ENCODE measurements at regions not wholly inside any gene's neighbourhood (a gene's known extent, or its start where the extent isn't known, plus 50 kb on each side); places are given as distances from the start of the nearest gene placed in this dataset.

DNA sequence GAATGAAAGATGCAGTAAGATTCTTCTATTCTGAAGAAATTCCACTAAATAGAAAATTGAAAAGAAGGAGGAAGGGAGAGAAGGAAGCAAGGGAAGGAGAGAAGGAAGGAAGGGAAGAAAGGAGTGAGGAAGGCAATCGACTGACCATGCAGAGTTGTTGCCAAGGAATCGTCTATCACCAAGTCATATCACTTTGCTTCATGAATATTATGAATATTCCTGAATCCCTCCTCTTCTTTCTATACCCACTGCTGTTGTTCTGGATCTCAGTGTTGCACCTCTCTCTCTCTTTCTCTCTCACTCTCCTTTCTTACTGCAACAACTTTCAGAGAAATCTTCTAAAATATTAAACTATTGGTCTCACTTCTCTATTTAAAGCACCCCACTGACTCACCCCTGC lies 222.4 kb downstream of the IPO8 start:
- Histone ChIP-seq H3K27me3 (ENCODE audit: insufficient read depth, low read length) (no peaks in the 10 kb centered on the region), H3K4me3 (ENCODE audit: insufficient read depth, low read depth, low read length) (no peak overlapping the region), H3K4me2 (ENCODE audit: low read length) (no peak overlapping the region), H3K36me3 (ENCODE audit: insufficient read depth, low read length) (no peaks in the 10 kb centered on the region), H4K20me1 (ENCODE audit: insufficient read depth, low read length) (no peaks in the 10 kb centered on the region), H3K27ac (ENCODE audit: low read depth, low read length) (no peak overlapping the region), H2AFZ (ENCODE audit: low read depth, low read length) (no peak overlapping the region), H3K9me3 (ENCODE audit: insufficient read depth, low read depth, low read length) (no peaks in the 10 kb centered on the region), H3K9ac (ENCODE audit: low read length) (no peak overlapping the region), H3K79me2 (ENCODE audit: insufficient read depth, low read length) (no peaks in the 10 kb centered on the region), H3K4me1 (ENCODE audit: insufficient read depth, low read length) (no peaks in the 10 kb centered on the region)
- Mint-ChIP-seq H3K27me3 (ENCODE audit: low read depth, unreplicated experiment) (no peaks in the 10 kb centered on the region), H3K4me1 (ENCODE audit: low read depth, unreplicated experiment) (no peaks in the 10 kb centered on the region), H3K9me3 (ENCODE audit: unreplicated experiment) (no peaks in the 10 kb centered on the region), H3K4me3 (ENCODE audit: unreplicated experiment) (no peak overlapping the region), H3K27ac (ENCODE audit: unreplicated experiment) (no peak overlapping the region), H3K36me3 (ENCODE audit: low read depth, unreplicated experiment) (no peaks in the 10 kb centered on the region)
- no peak for FAIRE-seq
- no peak for TF ChIP-seq EZH2 (IDR thresholded peaks at IDR 0.05; ENCODE audit: insufficient read depth, low read length)
- TF ChIP-seq, protein P1, sequence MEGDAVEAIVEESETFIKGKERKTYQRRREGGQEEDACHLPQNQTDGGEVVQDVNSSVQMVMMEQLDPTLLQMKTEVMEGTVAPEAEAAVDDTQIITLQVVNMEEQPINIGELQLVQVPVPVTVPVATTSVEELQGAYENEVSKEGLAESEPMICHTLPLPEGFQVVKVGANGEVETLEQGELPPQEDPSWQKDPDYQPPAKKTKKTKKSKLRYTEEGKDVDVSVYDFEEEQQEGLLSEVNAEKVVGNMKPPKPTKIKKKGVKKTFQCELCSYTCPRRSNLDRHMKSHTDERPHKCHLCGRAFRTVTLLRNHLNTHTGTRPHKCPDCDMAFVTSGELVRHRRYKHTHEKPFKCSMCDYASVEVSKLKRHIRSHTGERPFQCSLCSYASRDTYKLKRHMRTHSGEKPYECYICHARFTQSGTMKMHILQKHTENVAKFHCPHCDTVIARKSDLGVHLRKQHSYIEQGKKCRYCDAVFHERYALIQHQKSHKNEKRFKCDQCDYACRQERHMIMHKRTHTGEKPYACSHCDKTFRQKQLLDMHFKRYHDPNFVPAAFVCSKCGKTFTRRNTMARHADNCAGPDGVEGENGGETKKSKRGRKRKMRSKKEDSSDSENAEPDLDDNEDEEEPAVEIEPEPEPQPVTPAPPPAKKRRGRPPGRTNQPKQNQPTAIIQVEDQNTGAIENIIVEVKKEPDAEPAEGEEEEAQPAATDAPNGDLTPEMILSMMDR (IDR thresholded peaks at IDR 0.05; ENCODE audit: insufficient read depth, low read depth, low read length) = no peak
- DNase-seq (ENCODE audit: low read depth) = no peak

- Mint-ChIP-seq H3K9me3 (ENCODE audit: unreplicated experiment) (peaks cover 2% of the 10 kb centered on the region), H3K4me1 (ENCODE audit: low read depth, unreplicated experiment) (no peaks in the 10 kb centered on the region), H3K27me3 (ENCODE audit: low read depth, unreplicated experiment) (no peaks in the 10 kb centered on the region), H3K4me3 (ENCODE audit: unreplicated experiment) (no peak overlapping the region), H3K36me3 (ENCODE audit: low read depth, unreplicated experiment) (no peaks in the 10 kb centered on the region), H3K27ac (ENCODE audit: unreplicated experiment) (no peak overlapping the region)
- no peaks in the 10 kb centered on the region for H3K27me3 ChIP-seq (ENCODE audit: insufficient read depth, low read length)
- H3K27ac ChIP-seq (ENCODE audit: low read depth, low read length) = no peak overlapping the region
- no peak overlapping the region for H3K9ac ChIP-seq (ENCODE audit: low read length)
- DNase-seq (ENCODE audit: low read depth) = no peak
- no peaks in the 10 kb centered on the region for H3K4me1 ChIP-seq (ENCODE audit: insufficient read depth, low read length)
- H2AFZ ChIP-seq (ENCODE audit: low read depth, low read length) = no peak overlapping the region
- H3K36me3 ChIP-seq (ENCODE audit: insufficient read depth, low read length) = no peaks in the 10 kb centered on the region
- no peak for FAIRE-seq
- no peaks in the 10 kb centered on the region for H4K20me1 ChIP-seq (ENCODE audit: insufficient read depth, low read length)
- no peak for TF ChIP-seq EZH2 (IDR thresholded peaks at IDR 0.05; ENCODE audit: insufficient read depth, low read length)
- TF ChIP-seq, protein P1 (IDR thresholded peaks at IDR 0.05; ENCODE audit: insufficient read depth, low read depth, low read length) = no peak
- H3K4me3 ChIP-seq (ENCODE audit: insufficient read depth, low read depth, low read length) = no peak overlapping the region
- H3K4me2 ChIP-seq (ENCODE audit: low read length) = no peak overlapping the region
- H3K9me3 ChIP-seq (ENCODE audit: insufficient read depth, low read depth, low read length) = no peaks in the 10 kb centered on the region
- H3K79me2 ChIP-seq (ENCODE audit: insufficient read depth, low read length) = no peaks in the 10 kb centered on the region
Measured at GRCh38 chr12:30466093-30466585, 229.5 kb downstream of the IPO8 start.

DNA sequence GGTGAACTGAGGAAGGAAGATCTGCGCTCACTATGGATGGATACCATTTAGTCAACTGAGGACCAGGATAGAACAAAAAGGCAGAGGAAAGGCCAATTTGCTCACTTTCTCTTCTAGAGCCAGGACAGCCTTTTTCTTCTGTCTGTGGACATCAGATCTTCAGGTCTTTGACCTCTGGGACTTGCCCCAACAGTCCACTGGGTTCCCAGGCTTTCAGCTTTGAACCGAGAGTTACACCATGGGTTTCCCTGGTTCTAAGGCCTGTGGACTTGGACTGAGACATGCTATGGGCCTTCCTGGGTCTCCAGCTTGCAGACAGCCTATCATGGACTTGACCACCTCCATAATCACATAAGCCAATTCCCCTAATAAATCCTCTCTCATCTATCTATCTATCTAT lies 232.0 kb downstream of the IPO8 start:
- Histone ChIP-seq H3K4me2 (ENCODE audit: low read length) (no peak overlapping the region), H3K36me3 (ENCODE audit: insufficient read depth, low read length) (no peaks in the 10 kb centered on the region), H3K9ac (ENCODE audit: low read length) (no peak overlapping the region), H3K79me2 (ENCODE audit: insufficient read depth, low read length) (no peaks in the 10 kb centered on the region), H3K9me3 (ENCODE audit: insufficient read depth, low read depth, low read length) (no peaks in the 10 kb centered on the region), H3K4me3 (ENCODE audit: insufficient read depth, low read depth, low read length) (no peak overlapping the region), H3K4me1 (ENCODE audit: insufficient read depth, low read length) (no peaks in the 10 kb centered on the region), H2AFZ (ENCODE audit: low read depth, low read length) (no peak overlapping the region), H4K20me1 (ENCODE audit: insufficient read depth, low read length) (no peaks in the 10 kb centered on the region), H3K27ac (ENCODE audit: low read depth, low read length) (no peak overlapping the region), H3K27me3 (ENCODE audit: insufficient read depth, low read length) (no peaks in the 10 kb centered on the region)
- Mint-ChIP-seq H3K27me3 (ENCODE audit: low read depth, unreplicated experiment) (no peaks in the 10 kb centered on the region), H3K36me3 (ENCODE audit: low read depth, unreplicated experiment) (no peaks in the 10 kb centered on the region), H3K27ac (ENCODE audit: unreplicated experiment) (no peak overlapping the region), H3K9me3 (ENCODE audit: unreplicated experiment) (peaks cover 2% of the 10 kb centered on the region), H3K4me1 (ENCODE audit: low read depth, unreplicated experiment) (no peaks in the 10 kb centered on the region), H3K4me3 (ENCODE audit: unreplicated experiment) (no peak overlapping the region)
- FAIRE-seq (no peak), DNase-seq (ENCODE audit: low read depth) (no peak)
- no peak for TF ChIP-seq EZH2 (IDR thresholded peaks at IDR 0.05; ENCODE audit: insufficient read depth, low read length)
- TF ChIP-seq, protein P1 (IDR thresholded peaks at IDR 0.05; ENCODE audit: insufficient read depth, low read depth, low read length) = no peak
